CD8-positive, alpha-beta memory T cell (primary cell): ENCODE measurements at regions not wholly inside any gene's neighbourhood (a gene's known extent, or its start where the extent isn't known, plus 50 kb on each side); places are given as distances from the start of the nearest gene placed in this dataset.
"Not testable (repeated sequence)": the region's sequence is repeated elsewhere in the genome, so short reads cannot be mapped to it uniquely, and the experiment has no call there.

ENCODE experiments used
- CTCF ChIA-PET: fragments of 350-600 bp; sonication (Branson Sonifier 250); formaldehyde crosslinking; loops from one replicate; lab custom pipeline; 2021; ENCODE audit warnings: antibody characterized with exemption; lab: Charles Lee
- POLR2A ChIA-PET: fragments of 350-600 bp; sonication (Branson Sonifier 250); formaldehyde crosslinking; loops from one replicate; lab custom pipeline; 2021; ENCODE audit warnings: antibody characterized with exemption; lab: Charles Lee
- DNase-seq, 5 donors: peaks; one replicate each; pipeline versions ENCODE4 v3.0.0 to v3.0.0-alpha.2; 2020 to 2022; ENCODE audit warnings: mixed read lengths in 1 of 5
- H3K27ac ChIP-seq: one replicate; pipeline ENCODE4 v1.7.0; 2013; ENCODE audit warnings: low read depth, mild to moderate bottlenecking, low read length, moderate library complexity
- H3K27me3 ChIP-seq: 2 replicates; pipeline ENCODE4 v1.7.0; 2013; ENCODE audit warnings: low read length, mild to moderate bottlenecking; ENCODE audit not compliant: insufficient read depth, poor library complexity, severe bottlenecking
- H3K36me3 ChIP-seq: 2 replicates; pipeline ENCODE4 v1.7.0; 2013; ENCODE audit warnings: mild to moderate bottlenecking, low read length, moderate library complexity; ENCODE audit not compliant: insufficient read depth
- H3K4me1 ChIP-seq: 2 replicates; pipeline ENCODE4 v1.7.0; 2013; ENCODE audit warnings: mild to moderate bottlenecking, low read length, moderate library complexity; ENCODE audit not compliant: insufficient read depth
- H3K4me3 ChIP-seq: 2 replicates; pipeline ENCODE4 v1.7.0; 2013; ENCODE audit warnings: mild to moderate bottlenecking, low read length
- H3K9me3 ChIP-seq: 2 replicates; pipeline ENCODE4 v1.7.0; 2013; ENCODE audit warnings: mild to moderate bottlenecking, low read length
- H3K27ac Mint-ChIP-seq, 8 donors: one replicate each; pipeline ENCODE4 v1.8.0; 2020 to 2021; ENCODE audit warnings: mixed read lengths in 8 of 8, mild to moderate bottlenecking in 6 of 8, inconsistent platforms in 3 of 8, moderate library complexity in 3 of 8
- H3K27me3 Mint-ChIP-seq, 2 donors: one replicate each; pipeline ENCODE4 v1.8.0; 2020 to 2021; ENCODE audit warnings: mixed read lengths in 2 of 2, mild to moderate bottlenecking in 1 of 2, moderate library complexity in 1 of 2
- H3K36me3 Mint-ChIP-seq, 3 donors: one replicate each; pipeline ENCODE4 v1.8.0; 2020 to 2021; ENCODE audit warnings: mixed read lengths in 3 of 3, inconsistent platforms in 1 of 3, mild to moderate bottlenecking in 1 of 3
- H3K4me1 Mint-ChIP-seq, 3 donors: one replicate each; pipeline ENCODE4 v1.8.0; 2020 to 2021; ENCODE audit warnings: mixed read lengths in 3 of 3, inconsistent platforms in 1 of 3, mild to moderate bottlenecking in 1 of 3
- H3K4me3 Mint-ChIP-seq, 7 donors: one replicate each; pipeline ENCODE4 v1.8.0; 2020 to 2021; ENCODE audit warnings: mixed read lengths in 7 of 7, mild to moderate bottlenecking in 6 of 7, moderate library complexity in 4 of 7, inconsistent platforms in 2 of 7
- H3K9me3 Mint-ChIP-seq, 5 donors: one replicate each; pipeline ENCODE4 v1.8.0; 2020 to 2022; ENCODE audit warnings: mixed read lengths in 5 of 5, mild to moderate bottlenecking in 3 of 5, moderate library complexity in 2 of 5, inconsistent platforms in 1 of 5

DNA sequence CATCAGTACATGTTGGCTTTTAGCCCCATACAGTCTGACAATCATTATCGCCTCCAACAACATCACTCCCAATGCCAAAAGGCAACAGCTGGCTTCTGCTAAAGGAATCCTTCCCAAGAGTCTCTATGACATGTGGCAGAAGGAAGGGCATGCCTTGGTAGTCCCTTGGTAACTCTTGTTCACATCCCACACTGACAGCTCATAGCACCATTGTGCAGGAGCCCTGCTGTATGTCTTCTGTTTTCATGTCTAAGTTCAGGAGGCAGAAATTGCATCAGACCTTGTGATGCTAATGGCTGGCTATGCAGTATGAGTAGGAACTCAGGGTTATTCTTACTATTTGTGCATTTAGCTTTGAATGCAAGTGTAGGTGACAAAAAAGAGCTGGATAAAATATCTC is 392.1 kb downstream of the PTH2R start:
- no peak for DNase-seq
- Mint-ChIP-seq H3K9me3 (peaks cover 0 to 19% (median 9%) of the 10 kb centered on the region in 5 donors), H3K36me3 (no peaks in the 10 kb centered on the region), H3K4me3 (no peak overlapping the region), H3K27ac (no peak overlapping the region), H3K4me1 (no peaks in the 10 kb centered on the region), H3K27me3 (no peaks in the 10 kb centered on the region)
- Histone ChIP-seq H3K9me3 (no peaks in the 10 kb centered on the region), H3K36me3 (no peaks in the 10 kb centered on the region), H3K4me3 (no peak overlapping the region), H3K4me1 (no peaks in the 10 kb centered on the region), H3K27ac (no peak overlapping the region), H3K27me3 (no peaks in the 10 kb centered on the region)
- POLR2A ChIA-PET: no interaction called here
- CTCF ChIA-PET: no interaction called here

DNA sequence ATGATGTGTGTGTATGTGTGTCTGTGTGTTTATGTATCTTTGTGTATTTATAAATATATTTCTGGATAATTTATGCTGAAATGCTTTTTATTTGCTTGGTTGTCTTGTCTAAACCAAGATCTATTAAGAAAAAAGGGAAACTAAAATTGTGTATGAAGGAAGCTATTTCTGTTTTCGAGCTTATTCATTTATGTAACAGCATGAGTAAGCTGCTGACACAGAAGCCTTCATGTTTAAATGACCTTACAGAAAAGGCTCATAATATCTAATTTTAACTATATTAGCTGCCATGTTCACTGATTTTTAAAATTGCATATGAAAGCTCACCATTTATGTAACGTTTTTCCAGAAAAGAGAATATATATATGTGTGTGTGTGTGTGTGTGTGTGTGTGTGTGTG is 392.8 kb downstream of the PTH2R start:
- DNase-seq: no peak
- ChIA-PET POLR2A (no interaction called here), CTCF (no interaction called here)
- H3K27ac ChIP-seq: no peak overlapping the region
- H3K9me3 Mint-ChIP-seq: peaks cover 0 to 20% (median 9%) of the 10 kb centered on the region in 5 donors
- H3K4me1 ChIP-seq: no peaks in the 10 kb centered on the region
- H3K4me3 Mint-ChIP-seq: no peak overlapping the region
- no peaks in the 10 kb centered on the region for H3K27me3 ChIP-seq
- no peaks in the 10 kb centered on the region for H3K9me3 ChIP-seq
- no peaks in the 10 kb centered on the region for H3K4me1 Mint-ChIP-seq
- no peak overlapping the region for H3K27ac Mint-ChIP-seq
- H3K36me3 ChIP-seq: no peaks in the 10 kb centered on the region
- no peaks in the 10 kb centered on the region for H3K27me3 Mint-ChIP-seq
- H3K36me3 Mint-ChIP-seq: no peaks in the 10 kb centered on the region
- no peak overlapping the region for H3K4me3 ChIP-seq

DNA sequence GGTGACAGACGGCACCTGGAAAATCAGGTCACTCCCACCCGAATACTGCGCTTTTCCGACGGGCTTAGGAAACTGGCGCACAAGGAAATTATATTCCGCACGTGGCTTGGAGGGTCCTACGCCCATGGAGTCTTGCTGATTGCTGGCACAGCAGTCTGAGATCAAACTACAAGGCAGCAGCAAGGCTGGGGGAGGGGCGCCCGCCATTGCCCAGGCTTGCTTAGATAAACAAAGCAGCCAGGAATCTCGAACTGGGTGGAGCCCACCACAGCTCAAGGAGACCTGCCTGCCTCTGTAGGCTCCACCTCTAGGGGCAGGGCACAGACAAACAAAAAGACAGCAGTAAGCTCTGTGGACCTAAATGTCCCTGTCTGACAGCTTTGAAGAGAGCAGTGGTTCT is 394.3 kb downstream of the PTH2R start:
- POLR2A ChIA-PET, H3K4me1 ChIP-seq, H3K36me3 Mint-ChIP-seq, H3K27me3 Mint-ChIP-seq, H3K27me3 ChIP-seq, H3K27ac ChIP-seq, CTCF ChIA-PET, DNase-seq, H3K4me3 Mint-ChIP-seq, H3K36me3 ChIP-seq, H3K4me1 Mint-ChIP-seq, H3K27ac Mint-ChIP-seq, H3K4me3 ChIP-seq, H3K9me3 ChIP-seq: not testable (repeated sequence)
- H3K9me3 Mint-ChIP-seq: peaks cover 0 to 14% (median 4%) of the 10 kb centered on the region in 5 donors

DNA sequence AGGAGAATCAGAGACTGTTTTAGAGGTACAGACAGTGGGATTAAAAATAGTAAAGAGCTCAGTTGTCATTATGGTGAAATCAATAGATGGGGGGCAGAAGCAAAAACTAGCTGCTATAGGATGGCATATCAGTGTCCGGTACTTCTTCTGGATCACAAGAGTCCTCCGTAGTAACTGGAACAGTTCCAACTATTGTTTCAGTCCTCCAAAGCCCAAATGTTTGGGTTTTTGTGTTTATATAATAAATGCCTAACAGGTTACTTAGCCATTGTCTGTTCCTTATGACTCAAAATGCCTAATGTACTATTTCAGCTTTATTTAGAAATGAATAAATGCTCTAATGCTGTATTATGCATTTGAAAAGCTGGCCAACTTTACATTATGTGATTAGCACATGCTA is 401.2 kb downstream of the PTH2R start:
- POLR2A ChIA-PET: no interaction called here
- no peak for DNase-seq

DNA sequence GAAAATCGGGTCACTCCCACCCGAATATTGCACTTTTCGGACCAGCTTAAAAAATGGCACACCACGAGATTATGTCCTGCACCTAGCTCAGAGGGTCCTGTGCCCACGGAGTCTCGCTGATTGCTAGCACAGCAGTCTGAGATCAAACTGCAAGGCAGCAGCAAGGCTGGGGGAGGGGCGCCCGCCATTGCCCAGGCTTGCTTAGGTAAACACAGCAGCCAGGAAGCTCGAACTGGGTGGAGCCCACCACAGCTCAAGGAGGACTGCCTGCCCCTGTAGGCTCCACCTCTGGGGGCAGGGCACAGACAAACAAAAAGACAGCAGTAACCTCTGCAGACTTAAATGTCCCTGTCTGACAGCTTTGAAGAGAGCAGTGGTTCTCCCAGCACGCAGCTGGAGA is 405.3 kb downstream of the PTH2R start:
- H3K4me3 ChIP-seq, H3K27ac ChIP-seq, H3K36me3 ChIP-seq, H3K9me3 Mint-ChIP-seq, H3K27ac Mint-ChIP-seq, DNase-seq, H3K4me3 Mint-ChIP-seq, H3K4me1 ChIP-seq, H3K27me3 Mint-ChIP-seq, POLR2A ChIA-PET, H3K36me3 Mint-ChIP-seq, H3K4me1 Mint-ChIP-seq, H3K9me3 ChIP-seq, H3K27me3 ChIP-seq, CTCF ChIA-PET: not testable (repeated sequence)

More for the DNA sequence above, 401.2 kb downstream of the PTH2R start:
- Mint-ChIP-seq H3K9me3 (peaks cover 0 to 8% (median 5%) of the 10 kb centered on the region in 5 donors), H3K27me3 (no peaks in the 10 kb centered on the region), H3K4me1 (no peaks in the 10 kb centered on the region), H3K36me3 (no peaks in the 10 kb centered on the region), H3K4me3 (no peak overlapping the region), H3K27ac (no peak overlapping the region)
- no peaks in the 10 kb centered on the region for H3K27me3 ChIP-seq
- H3K36me3 ChIP-seq: no peaks in the 10 kb centered on the region
- no peak overlapping the region for H3K4me3 ChIP-seq
- no peaks in the 10 kb centered on the region for H3K4me1 ChIP-seq
- H3K27ac ChIP-seq: no peak overlapping the region
- H3K9me3 ChIP-seq: no peaks in the 10 kb centered on the region
- CTCF ChIA-PET: no interaction called here

DNA sequence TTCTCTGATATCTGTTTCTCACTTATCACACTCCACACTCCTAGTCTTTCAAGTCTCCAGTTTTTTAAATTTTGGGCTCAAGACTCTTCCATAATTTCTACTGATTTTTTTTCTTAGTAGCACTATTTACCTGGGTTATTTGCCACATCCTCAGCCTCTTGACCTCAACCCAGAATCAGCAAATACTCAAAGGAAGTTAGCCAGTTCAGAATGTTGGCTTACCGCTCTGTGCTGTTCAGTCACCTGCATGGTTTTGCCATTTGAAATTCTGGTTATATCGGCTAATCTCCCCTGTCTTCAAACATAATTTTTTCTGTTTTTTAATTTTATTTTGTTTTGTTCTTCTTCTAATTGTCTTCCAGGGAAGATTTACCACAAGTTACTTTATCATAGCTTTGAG is 412.6 kb downstream of the PTH2R start:
- CTCF ChIA-PET: no interaction called here

DNA sequence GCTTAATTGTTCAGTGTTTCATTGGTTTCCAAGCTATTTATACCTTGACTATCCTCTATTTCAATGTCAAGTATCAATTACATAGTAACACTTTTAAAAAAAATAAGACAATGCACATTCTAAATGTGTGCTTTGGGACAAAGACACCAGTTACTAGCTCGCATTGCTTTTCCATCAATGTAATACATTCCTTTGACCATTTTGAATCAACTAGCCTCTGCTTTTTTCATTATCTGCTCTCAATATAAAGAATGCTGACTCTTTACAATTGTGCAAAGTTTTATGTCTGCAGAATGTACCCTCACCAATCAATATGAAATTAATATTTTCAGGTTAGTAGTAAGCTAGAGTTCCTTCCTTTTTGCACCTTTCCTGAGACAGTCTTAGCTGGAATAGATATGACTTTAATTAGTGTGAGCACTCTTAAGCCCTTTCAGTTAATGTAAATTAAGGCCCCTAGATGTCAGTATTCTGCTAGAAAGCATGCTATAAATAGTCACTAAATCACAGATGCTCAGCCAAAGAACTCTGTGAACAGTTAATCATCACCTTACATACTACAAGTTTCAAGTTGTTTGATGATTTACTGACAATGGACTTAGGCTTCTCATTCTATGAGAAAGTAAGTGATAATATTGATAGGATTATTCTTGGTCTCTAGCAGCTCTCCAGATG is 413.6 kb downstream of the PTH2R start:
- H3K36me3 Mint-ChIP-seq: no peaks in the 10 kb centered on the region
- ChIA-PET CTCF (no interaction called here), POLR2A (no interaction called here)
- no peak overlapping the region for H3K27ac Mint-ChIP-seq
- Histone ChIP-seq H3K4me1 (no peaks in the 10 kb centered on the region), H3K9me3 (no peaks in the 10 kb centered on the region), H3K4me3 (no peak overlapping the region), H3K27ac (no peak overlapping the region), H3K36me3 (no peaks in the 10 kb centered on the region), H3K27me3 (no peaks in the 10 kb centered on the region)
- H3K27me3 Mint-ChIP-seq: no peaks in the 10 kb centered on the region
- H3K9me3 Mint-ChIP-seq: peaks cover 0 to 20% (median 4%) of the 10 kb centered on the region in 5 donors
- H3K4me1 Mint-ChIP-seq: no peaks in the 10 kb centered on the region
- H3K4me3 Mint-ChIP-seq: no peak overlapping the region
- no peak for DNase-seq

More for the DNA sequence above, 412.6 kb downstream of the PTH2R start:
- Histone ChIP-seq H3K4me1 (no peaks in the 10 kb centered on the region), H3K9me3 (no peaks in the 10 kb centered on the region), H3K4me3 (no peak overlapping the region), H3K27me3 (no peaks in the 10 kb centered on the region), H3K27ac (no peak overlapping the region), H3K36me3 (no peaks in the 10 kb centered on the region)
- H3K27ac Mint-ChIP-seq: no peak overlapping the region
- DNase-seq: no peak
- H3K4me3 Mint-ChIP-seq: no peak overlapping the region
- peaks cover 0 to 20% (median 4%) of the 10 kb centered on the region in 5 donors for H3K9me3 Mint-ChIP-seq
- H3K27me3 Mint-ChIP-seq: no peaks in the 10 kb centered on the region
- POLR2A ChIA-PET: no interaction called here
- no peaks in the 10 kb centered on the region for H3K4me1 Mint-ChIP-seq
- H3K36me3 Mint-ChIP-seq: no peaks in the 10 kb centered on the region

DNA sequence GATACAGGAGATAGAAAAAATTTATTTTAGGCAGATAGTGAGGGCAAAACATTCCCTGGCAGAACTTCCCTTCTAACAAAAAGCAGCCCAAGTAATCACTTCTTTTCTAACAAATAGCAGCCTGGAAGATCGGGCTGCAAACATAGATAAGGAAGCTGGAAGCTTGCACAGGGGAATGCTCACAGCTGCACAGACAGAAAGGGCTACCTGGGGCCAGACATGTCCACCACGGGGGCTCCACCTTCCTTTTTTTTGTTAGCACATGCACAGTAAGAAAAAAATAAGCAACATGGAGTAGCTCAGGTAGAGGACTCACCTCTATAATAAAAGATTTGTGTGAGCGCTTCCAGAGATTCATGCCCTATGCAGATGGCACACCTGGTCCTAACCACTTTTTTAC is 420.5 kb downstream of the PTH2R start:
- Histone ChIP-seq H3K27ac (no peak overlapping the region), H3K4me1 (no peaks in the 10 kb centered on the region), H3K27me3 (no peaks in the 10 kb centered on the region), H3K36me3 (no peaks in the 10 kb centered on the region), H3K4me3 (no peak overlapping the region), H3K9me3 (no peaks in the 10 kb centered on the region)
- CTCF ChIA-PET: no interaction called here
- H3K36me3 Mint-ChIP-seq: no peaks in the 10 kb centered on the region
- H3K4me3 Mint-ChIP-seq: no peak overlapping the region
- DNase-seq: no peak
- no peaks in the 10 kb centered on the region for H3K4me1 Mint-ChIP-seq
- POLR2A ChIA-PET: no interaction called here
- H3K27ac Mint-ChIP-seq: no peak overlapping the region
- H3K9me3 Mint-ChIP-seq: peaks cover 3 to 18% (median 12%) of the 10 kb centered on the region in 5 donors
- H3K27me3 Mint-ChIP-seq: no peaks in the 10 kb centered on the region
